Activated naive CD8-positive, alpha-beta T cell (primary cell): ENCODE measurements at regions not wholly inside any gene's neighbourhood (a gene's known extent, or its start where the extent isn't known, plus 50 kb on each side); places are given as distances from the start of the nearest gene placed in this dataset.

ENCODE experiments used
- H3K27ac Mint-ChIP-seq: one replicate; pipeline ENCODE4 v1.8.0; 2021; ENCODE audit warnings: mixed read lengths
- H3K27me3 Mint-ChIP-seq: one replicate; pipeline ENCODE4 v1.8.0; 2021; ENCODE audit warnings: mixed read lengths
- H3K36me3 Mint-ChIP-seq: one replicate; pipeline ENCODE4 v1.8.0; 2021; ENCODE audit warnings: mixed read lengths
- H3K4me1 Mint-ChIP-seq: one replicate; pipeline ENCODE4 v1.8.0; 2021; ENCODE audit warnings: low read depth, mixed read lengths
- H3K4me3 Mint-ChIP-seq: one replicate; pipeline ENCODE4 v1.8.0; 2021; ENCODE audit warnings: mild to moderate bottlenecking, mixed read lengths
- H3K9me3 Mint-ChIP-seq: one replicate; pipeline ENCODE4 v1.8.0; 2021; ENCODE audit warnings: low read depth, mixed read lengths

- no peaks in the 10 kb centered on the region for H3K4me1 Mint-ChIP-seq
- no peak overlapping the region for H3K27ac Mint-ChIP-seq
- H3K4me3 Mint-ChIP-seq = no peak overlapping the region
- H3K27me3 Mint-ChIP-seq = no peaks in the 10 kb centered on the region
- no peaks in the 10 kb centered on the region for H3K36me3 Mint-ChIP-seq
- H3K9me3 Mint-ChIP-seq = no peaks in the 10 kb centered on the region
Observed at GRCh38 chr17:13727441-13728171, 125.9 kb upstream of the HS3ST3A1 start.

- no peak overlapping the region for H3K27ac Mint-ChIP-seq
- no peaks in the 10 kb centered on the region for H3K4me1 Mint-ChIP-seq
- H3K36me3 Mint-ChIP-seq = peaks cover 4% of the 10 kb centered on the region
- no peaks in the 10 kb centered on the region for H3K9me3 Mint-ChIP-seq
- H3K4me3 Mint-ChIP-seq = no peak overlapping the region
- H3K27me3 Mint-ChIP-seq = no peaks in the 10 kb centered on the region
Observed at GRCh38 chr17:13728781-13729180, 127.1 kb upstream of the HS3ST3A1 start.

GRCh38 chr17:13729466-13730134 is 127.9 kb upstream of the HS3ST3A1 start:
- Mint-ChIP-seq H3K27ac (no peak overlapping the region), H3K36me3 (peaks cover 4% of the 10 kb centered on the region), H3K9me3 (no peaks in the 10 kb centered on the region), H3K4me3 (no peak overlapping the region), H3K27me3 (no peaks in the 10 kb centered on the region), H3K4me1 (no peaks in the 10 kb centered on the region)

GRCh38 chr17:13734880-13735279 is 133.2 kb upstream of the HS3ST3A1 start:
- Mint-ChIP-seq H3K9me3 (no peaks in the 10 kb centered on the region), H3K27ac (no peak overlapping the region), H3K36me3 (peaks cover 4% of the 10 kb centered on the region), H3K4me1 (no peaks in the 10 kb centered on the region), H3K4me3 (no peak overlapping the region), H3K27me3 (no peaks in the 10 kb centered on the region)

- H3K36me3 Mint-ChIP-seq = peaks cover 4% of the 10 kb centered on the region
- H3K9me3 Mint-ChIP-seq = no peaks in the 10 kb centered on the region
- no peak overlapping the region for H3K4me3 Mint-ChIP-seq
- H3K4me1 Mint-ChIP-seq = no peaks in the 10 kb centered on the region
- H3K27me3 Mint-ChIP-seq = no peaks in the 10 kb centered on the region
- H3K27ac Mint-ChIP-seq = no peak overlapping the region
Observed at GRCh38 chr17:13735444-13735843, 133.7 kb upstream of the HS3ST3A1 start.

- Mint-ChIP-seq H3K9me3 (no peaks in the 10 kb centered on the region), H3K27ac (no peak overlapping the region), H3K36me3 (peaks cover 4% of the 10 kb centered on the region), H3K27me3 (no peaks in the 10 kb centered on the region), H3K4me3 (no peak overlapping the region), H3K4me1 (no peaks in the 10 kb centered on the region)
Observed at GRCh38 chr17:13735861-13736260, 134.1 kb upstream of the HS3ST3A1 start.

GRCh38 chr17:13736916-13737315 is 135.2 kb upstream of the HS3ST3A1 start:
- no peak overlapping the region for H3K27ac Mint-ChIP-seq
- no peaks in the 10 kb centered on the region for H3K9me3 Mint-ChIP-seq
- H3K4me1 Mint-ChIP-seq = no peaks in the 10 kb centered on the region
- H3K4me3 Mint-ChIP-seq = no peak overlapping the region
- no peaks in the 10 kb centered on the region for H3K27me3 Mint-ChIP-seq
- peaks cover 4% of the 10 kb centered on the region for H3K36me3 Mint-ChIP-seq

- no peaks in the 10 kb centered on the region for H3K9me3 Mint-ChIP-seq
- no peak overlapping the region for H3K27ac Mint-ChIP-seq
- no peaks in the 10 kb centered on the region for H3K36me3 Mint-ChIP-seq
- no peak overlapping the region for H3K4me3 Mint-ChIP-seq
- H3K4me1 Mint-ChIP-seq = no peaks in the 10 kb centered on the region
- no peaks in the 10 kb centered on the region for H3K27me3 Mint-ChIP-seq
Observed at GRCh38 chr17:13740686-13741085, 139.0 kb upstream of the HS3ST3A1 start.

GRCh38 chr17:13741744-13742143 is 140.0 kb upstream of the HS3ST3A1 start:
- H3K36me3 Mint-ChIP-seq = no peaks in the 10 kb centered on the region
- H3K9me3 Mint-ChIP-seq = no peaks in the 10 kb centered on the region
- H3K4me3 Mint-ChIP-seq = no peak overlapping the region
- no peaks in the 10 kb centered on the region for H3K4me1 Mint-ChIP-seq
- H3K27me3 Mint-ChIP-seq = no peaks in the 10 kb centered on the region
- H3K27ac Mint-ChIP-seq = no peak overlapping the region

- H3K27me3 Mint-ChIP-seq = no peaks in the 10 kb centered on the region
- H3K27ac Mint-ChIP-seq = no peak overlapping the region
- H3K4me3 Mint-ChIP-seq = no peak overlapping the region
- H3K4me1 Mint-ChIP-seq = no peaks in the 10 kb centered on the region
- H3K36me3 Mint-ChIP-seq = no peaks in the 10 kb centered on the region
- no peaks in the 10 kb centered on the region for H3K9me3 Mint-ChIP-seq
Observed at GRCh38 chr17:13743906-13744305, 142.2 kb upstream of the HS3ST3A1 start.

- Mint-ChIP-seq H3K27ac (no peak overlapping the region), H3K36me3 (no peaks in the 10 kb centered on the region), H3K27me3 (peaks cover 2% of the 10 kb centered on the region), H3K4me1 (no peaks in the 10 kb centered on the region), H3K9me3 (no peaks in the 10 kb centered on the region), H3K4me3 (no peak overlapping the region)
Observed at GRCh38 chr17:13746404-13746803, 144.7 kb upstream of the HS3ST3A1 start.

GRCh38 chr17:13749166-13749890 is 147.6 kb upstream of the HS3ST3A1 start:
- peaks cover 3% of the 10 kb centered on the region for H3K27me3 Mint-ChIP-seq
- no peaks in the 10 kb centered on the region for H3K9me3 Mint-ChIP-seq
- no peak overlapping the region for H3K4me3 Mint-ChIP-seq
- no peaks in the 10 kb centered on the region for H3K36me3 Mint-ChIP-seq
- no peaks in the 10 kb centered on the region for H3K4me1 Mint-ChIP-seq
- H3K27ac Mint-ChIP-seq = no peak overlapping the region

GRCh38 chr17:13749891-13750235 is 148.1 kb upstream of the HS3ST3A1 start:
- Mint-ChIP-seq H3K27ac (no peak overlapping the region), H3K4me3 (no peak overlapping the region), H3K4me1 (no peaks in the 10 kb centered on the region), H3K36me3 (no peaks in the 10 kb centered on the region), H3K9me3 (no peaks in the 10 kb centered on the region), H3K27me3 (peaks cover 3% of the 10 kb centered on the region)

- Mint-ChIP-seq H3K36me3 (no peaks in the 10 kb centered on the region), H3K27me3 (peaks cover 3% of the 10 kb centered on the region), H3K4me3 (no peak overlapping the region), H3K27ac (no peak overlapping the region), H3K4me1 (no peaks in the 10 kb centered on the region), H3K9me3 (no peaks in the 10 kb centered on the region)
Observed at GRCh38 chr17:13750816-13751793, 149.4 kb upstream of the HS3ST3A1 start.
